Dermis microvascular lymphatic vessel endothelial cell (primary cell): ENCODE measurements at regions not wholly inside any gene's neighbourhood (a gene's known extent, or its start where the extent isn't known, plus 50 kb on each side); places are given as distances from the start of the nearest gene placed in this dataset.
"Not testable (repeated sequence)": the region's sequence is repeated elsewhere in the genome, so short reads cannot be mapped to it uniquely, and the experiment has no call there.

ENCODE experiments used
- DNase-seq, 2 donors: peaks; one replicate each; pipeline versions ENCODE4 v3.0.0 to v3.0.0-alpha.2; 2010; ENCODE audit warnings: low read depth in 2 of 2

DNA sequence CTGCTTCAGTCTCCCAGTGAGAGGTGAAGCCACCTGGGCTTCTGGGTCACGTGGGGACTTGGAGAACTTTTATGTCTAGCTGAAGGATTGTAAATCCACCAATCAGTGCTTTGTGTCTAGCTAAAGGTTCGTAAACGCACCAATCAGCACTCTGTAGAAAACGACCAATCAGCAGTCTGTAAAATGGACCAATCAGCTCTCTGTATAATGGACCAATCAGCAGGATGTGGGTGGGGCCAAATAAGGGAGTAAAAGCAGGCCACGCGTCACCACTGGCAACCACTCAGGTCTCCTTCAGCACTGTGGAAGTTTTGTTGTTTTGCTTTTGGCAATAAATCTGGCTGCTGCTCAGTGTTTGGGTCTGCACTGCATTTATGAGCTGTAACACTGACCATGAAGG, 69.1 kb upstream of the NREP start:
- no peak for DNase-seq

DNA sequence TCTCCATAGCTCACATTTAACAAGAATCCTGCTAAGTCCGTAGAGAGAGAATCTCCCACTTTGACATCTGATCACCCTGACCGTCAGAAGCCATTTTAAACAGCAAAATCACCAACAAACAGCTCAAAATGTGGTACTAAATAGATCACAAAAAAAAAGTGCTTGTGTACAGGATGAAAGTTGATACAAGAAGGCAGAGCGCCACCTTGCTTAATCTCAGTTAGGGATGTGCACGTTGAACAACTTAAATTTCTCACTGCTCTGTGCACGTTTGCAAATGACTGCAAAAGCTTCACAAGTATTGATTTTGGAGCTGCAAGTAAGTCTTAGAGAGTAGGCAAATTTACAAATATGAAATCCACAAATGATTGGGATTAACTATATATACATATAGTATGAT, 63.1 kb upstream of the NREP start:
- peak in 1 of 2 donors; percentile 27 for DNase-seq

DNA sequence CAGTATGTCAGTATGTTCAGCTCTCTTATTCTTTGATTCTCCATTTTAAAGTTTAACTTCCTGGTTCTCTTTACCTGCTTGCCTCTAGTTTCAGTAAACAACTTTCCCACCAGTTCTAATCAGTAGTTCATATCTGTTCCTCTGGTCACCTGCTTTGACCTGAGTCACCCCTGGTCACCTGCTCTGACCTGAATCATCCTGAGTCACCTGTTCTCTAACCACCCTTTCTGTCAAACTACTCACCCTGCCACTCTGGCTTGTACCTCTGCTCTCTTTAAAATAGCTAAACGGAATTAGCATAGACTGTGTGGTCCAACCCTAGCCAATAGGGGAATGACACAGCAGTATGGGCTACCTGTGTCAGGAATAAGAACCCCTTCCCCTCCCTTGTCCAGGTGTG, 62.0 kb upstream of the NREP start:
- DNase-seq = not testable (repeated sequence)

DNA sequence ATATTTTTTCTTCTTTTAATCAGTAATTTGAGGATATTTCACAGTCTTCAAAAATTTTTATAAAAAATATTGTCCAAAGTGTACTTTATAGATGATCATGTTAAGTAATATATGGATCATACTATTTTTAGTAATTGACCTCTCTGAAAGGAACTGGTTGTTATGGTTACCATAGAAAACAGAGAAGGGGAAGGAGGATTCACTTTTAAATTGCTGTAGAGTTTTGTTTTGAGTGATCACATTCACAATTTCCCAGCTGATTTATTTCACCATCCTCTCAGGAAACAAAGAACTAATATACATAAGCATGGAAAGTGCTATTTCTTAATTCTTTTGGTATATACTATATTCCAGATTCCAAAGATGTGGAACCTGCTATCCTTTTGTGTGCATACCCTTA, 56.5 kb upstream of the NREP start:
- no peak for DNase-seq

DNA sequence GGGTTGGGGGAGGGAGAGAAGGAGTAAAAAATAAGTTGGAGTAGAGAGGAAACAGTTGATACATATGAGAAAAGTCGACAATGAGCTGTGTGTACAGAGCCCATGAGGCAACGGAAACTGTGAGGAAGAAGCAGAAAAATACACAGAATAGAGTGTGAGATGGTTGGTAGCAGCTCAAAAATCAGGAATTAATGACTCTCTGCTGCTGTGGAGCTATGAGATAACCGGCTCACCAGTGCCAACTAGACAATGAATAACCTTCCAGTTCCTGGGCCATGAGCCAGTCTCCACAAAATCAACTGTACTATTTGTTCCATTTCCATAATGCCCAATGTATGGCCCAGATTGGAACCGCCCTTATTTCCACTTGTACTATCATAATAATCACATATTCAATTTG, 53.1 kb upstream of the NREP start:
- DNase-seq = peak; percentile 18 to 31
